ENCODE measurements at regions not wholly inside any gene's neighbourhood (a gene's known extent, or its start where the extent isn't known, plus 50 kb on each side); places are given as distances from the start of the nearest gene placed in this dataset.

- DNase-seq = no peak
These were observed 251.0 kb downstream of the SAMD5 start for GRCh38 chr6:147759536-147759935.

GRCh38 chr6:147765541-147765940, 257.1 kb downstream of the SAMD5 start:
- no peak for DNase-seq

GRCh38 chr6:147768969-147769368, 260.5 kb downstream of the SAMD5 start:
- DNase-seq = no peak

- no peak for DNase-seq
These were observed 261.1 kb downstream of the SAMD5 start for GRCh38 chr6:147769496-147770087.

- DNase-seq = no peak
These were observed 261.7 kb downstream of the SAMD5 start for GRCh38 chr6:147770221-147770620.

- no peak for DNase-seq
These were observed 264.2 kb downstream of the SAMD5 start for GRCh38 chr6:147772724-147773123.

- DNase-seq = no peak
These were observed 266.4 kb downstream of the SAMD5 start for GRCh38 chr6:147774856-147775255.

- DNase-seq = no peak
These were observed 268.2 kb downstream of the SAMD5 start for GRCh38 chr6:147776631-147777213.

- no peak for DNase-seq
These were observed 271.1 kb downstream of the SAMD5 start for GRCh38 chr6:147779624-147780023.

GRCh38 chr6:147782302-147782701, 273.8 kb downstream of the SAMD5 start:
- no peak for DNase-seq

- DNase-seq = no peak
These were observed 275.9 kb downstream of the SAMD5 start for GRCh38 chr6:147784371-147784770.

- no peak for DNase-seq
These were observed 278.9 kb downstream of the SAMD5 start for GRCh38 chr6:147787417-147787816.

- DNase-seq = no peak
These were observed 281.0 kb downstream of the SAMD5 start for GRCh38 chr6:147789430-147789947.

- DNase-seq = no peak
These were observed 285.6 kb downstream of the SAMD5 start for GRCh38 chr6:147793871-147794643.

- DNase-seq = no peak
These were observed 294.0 kb downstream of the SAMD5 start for GRCh38 chr6:147802459-147802858.

GRCh38 chr6:147805155-147805554, 296.7 kb downstream of the SAMD5 start:
- DNase-seq = no peak

- no peak for DNase-seq
These were observed 298.2 kb downstream of the SAMD5 start for GRCh38 chr6:147806697-147807096.

GRCh38 chr6:147808640-147809039, 300.1 kb downstream of the SAMD5 start:
- no peak for DNase-seq

- no peak for DNase-seq
These were observed 303.6 kb downstream of the SAMD5 start for GRCh38 chr6:147811913-147812629.

GRCh38 chr6:147817042-147817689, 308.7 kb downstream of the SAMD5 start:
- no peak for DNase-seq

GRCh38 chr6:147820520-147820919, 312.0 kb downstream of the SAMD5 start:
- no peak for DNase-seq

GRCh38 chr6:147821295-147821897, 312.9 kb downstream of the SAMD5 start:
- DNase-seq = no peak

Measured in activated CD4-positive, alpha-beta T cell treated with anti-CD3 and anti-CD28 coated beads, Interleukin-2, amount 50 U/mL, for 16 hours (primary cell).